Kidney (tissue), 13 donors: ENCODE measurements at regions not wholly inside any gene's neighbourhood (a gene's known extent, or its start where the extent isn't known, plus 50 kb on each side); places are given as distances from the start of the nearest gene placed in this dataset.

Experiments
- DNase-seq, 5 donors: peaks; one replicate each; pipeline ENCODE4 v3.0.0-alpha.2; 2013 to 2020
- FAIRE-seq: peaks from 2 replicates; lab custom pipeline; 2012; peaks lifted over from hg19 to GRCh38; lab: Jason Lieb, UNC
- H3K27ac ChIP-seq, 2 donors: one replicate each; pipeline ENCODE4 v1.7.0; 2013; ENCODE audit warnings: low read depth in 2 of 2, low read length in 2 of 2, inconsistent platforms in 1 of 2
- H3K27me3 ChIP-seq: one replicate; pipeline ENCODE4 v1.7.1; 2013; ENCODE audit warnings: low read length, inconsistent platforms; ENCODE audit not compliant: control insufficient read depth, insufficient read depth
- H3K36me3 ChIP-seq, 3 donors: one replicate each; pipeline versions ENCODE4 v1.7.0 to v1.7.1; 2013; ENCODE audit warnings: low read length in 3 of 3, control low read depth in 1 of 3, inconsistent platforms in 1 of 3; ENCODE audit not compliant: insufficient read depth in 3 of 3, control insufficient read depth in 2 of 3
- H3K4me1 ChIP-seq, 3 donors: one replicate each; pipeline versions ENCODE4 v1.7.0 to v1.7.1; 2013; ENCODE audit warnings: low read length in 3 of 3, inconsistent platforms in 1 of 3, low read depth in 1 of 3; ENCODE audit not compliant: control insufficient read depth in 2 of 3, insufficient read depth in 2 of 3
- H3K4me3 ChIP-seq, 3 donors: one replicate each; pipeline versions ENCODE4 v1.7.0 to v1.8.1; 2013; ENCODE audit warnings: low read length in 3 of 3, control low read depth in 1 of 3, inconsistent platforms in 1 of 3
- H3K9ac ChIP-seq, 3 donors: one replicate each; pipeline versions ENCODE4 v1.7.0 to v1.7.1; 2013; ENCODE audit warnings: low read length in 3 of 3, control low read depth in 1 of 3, inconsistent platforms in 1 of 3
- H3K9me3 ChIP-seq, 3 donors: one replicate each; pipeline versions ENCODE4 v1.7.0 to v1.7.1; 2013; ENCODE audit warnings: low read length in 3 of 3, control low read depth in 1 of 3, inconsistent platforms in 1 of 3; ENCODE audit not compliant: control insufficient read depth in 2 of 3, insufficient read depth in 1 of 3
- CTCF ChIP-seq: IDR thresholded peaks from 3 replicates; pipeline ENCODE4 v1.5.1; 2012; ENCODE audit warnings: mild to moderate bottlenecking, moderate library complexity, borderline replicate concordance; ENCODE audit not compliant: insufficient read depth; ENCODE audit errors: extremely low read depth
- intact Hi-C: fragments of 100-400 bp; cut with DNase I; formaldehyde crosslinking; loops from one replicate; pipeline ENCODE4 v1.11.1; 2022
- donor health status: control.
- donor health status: control.
- donor health status: control.
- donor health status: control.
- donor health status: control.
- donor health status: DM: yes; HTN: yes; CAD: no.
- donor health status: Normal renal cell carcinoma (clear cell type).

GRCh38 chr6:99151634-99152346 is 197.7 kb downstream of the FAXC start:
- Histone ChIP-seq H3K27me3 (no peaks in the 10 kb centered on the region), H3K4me3 (no peak overlapping the region), H3K4me1 (no peaks in the 10 kb centered on the region), H3K36me3 (no peaks in the 10 kb centered on the region), H3K9ac (no peak overlapping the region), H3K9me3 (no peaks in the 10 kb centered on the region), H3K27ac (no peak overlapping the region)
- intact Hi-C loops: no loop called here
- DNase-seq: peak in 4 of 5 donors; percentile 39 to 73 (median 55)
- FAIRE-seq: peak; percentile 39
- TF ChIP-seq CTCF: peak; percentile 62

- H3K36me3 ChIP-seq: no peaks in the 10 kb centered on the region
- no peak overlapping the region for H3K27ac ChIP-seq
- DNase-seq: no peak
- no peak for FAIRE-seq
- TF ChIP-seq CTCF: no peak
- H3K9me3 ChIP-seq: no peaks in the 10 kb centered on the region
- no peaks in the 10 kb centered on the region for H3K4me1 ChIP-seq
- no peak overlapping the region for H3K4me3 ChIP-seq
- H3K9ac ChIP-seq: no peak overlapping the region
- no peaks in the 10 kb centered on the region for H3K27me3 ChIP-seq
- intact Hi-C loops: no loop called here
Measured at GRCh38 chr6:99148761-99149160, 200.7 kb downstream of the FAXC start.

GRCh38 chr6:99148111-99148510 is 200.4 kb upstream of the FBXL4 start:
- Histone ChIP-seq H3K9me3 (no peaks in the 10 kb centered on the region), H3K27me3 (no peaks in the 10 kb centered on the region), H3K27ac (no peak overlapping the region), H3K36me3 (no peaks in the 10 kb centered on the region), H3K4me1 (no peaks in the 10 kb centered on the region), H3K9ac (no peak overlapping the region), H3K4me3 (no peak overlapping the region)
- FAIRE-seq: no peak
- intact Hi-C loops: no loop called here
- DNase-seq: no peak
- TF ChIP-seq CTCF: no peak

GRCh38 chr6:99147206-99147605 is 199.5 kb upstream of the FBXL4 start:
- Histone ChIP-seq H3K4me1 (no peaks in the 10 kb centered on the region), H3K9me3 (no peaks in the 10 kb centered on the region), H3K4me3 (no peak overlapping the region), H3K36me3 (no peaks in the 10 kb centered on the region), H3K9ac (no peak overlapping the region), H3K27me3 (no peaks in the 10 kb centered on the region), H3K27ac (no peak overlapping the region)
- DNase-seq: no peak
- intact Hi-C loops: no loop called here
- no peak for TF ChIP-seq CTCF
- no peak for FAIRE-seq
